ENCODE measurements at regions not wholly inside any gene's neighbourhood (a gene's known extent, or its start where the extent isn't known, plus 50 kb on each side); places are given as distances from the start of the nearest gene placed in this dataset.

DNA sequence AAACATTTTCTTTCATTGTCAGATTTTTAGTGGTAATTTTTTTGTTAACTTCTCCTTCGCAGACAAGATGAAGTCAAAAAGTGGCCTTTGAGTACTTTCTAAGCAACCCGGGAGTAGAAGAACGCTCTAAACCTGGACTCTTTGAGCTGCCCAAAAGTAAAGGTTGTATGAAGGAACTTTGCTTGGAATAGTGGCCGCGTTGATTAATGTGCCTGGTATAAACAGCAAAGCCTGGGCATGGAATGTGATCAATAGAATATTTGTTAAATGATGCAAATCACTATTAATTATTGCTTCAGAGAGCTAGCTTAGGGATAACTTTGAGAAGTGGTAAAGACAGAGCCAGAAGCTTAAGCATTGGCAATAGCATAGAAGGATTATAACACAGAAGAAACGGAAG is 475.1 kb upstream of the ANKRD30A start:
- no peak for DNase-seq (ENCODE audit: low read depth)
- H3K4me3 ChIP-seq (ENCODE audit: low read depth, low read length) = no peak overlapping the region
- TF ChIP-seq, protein P1, sequence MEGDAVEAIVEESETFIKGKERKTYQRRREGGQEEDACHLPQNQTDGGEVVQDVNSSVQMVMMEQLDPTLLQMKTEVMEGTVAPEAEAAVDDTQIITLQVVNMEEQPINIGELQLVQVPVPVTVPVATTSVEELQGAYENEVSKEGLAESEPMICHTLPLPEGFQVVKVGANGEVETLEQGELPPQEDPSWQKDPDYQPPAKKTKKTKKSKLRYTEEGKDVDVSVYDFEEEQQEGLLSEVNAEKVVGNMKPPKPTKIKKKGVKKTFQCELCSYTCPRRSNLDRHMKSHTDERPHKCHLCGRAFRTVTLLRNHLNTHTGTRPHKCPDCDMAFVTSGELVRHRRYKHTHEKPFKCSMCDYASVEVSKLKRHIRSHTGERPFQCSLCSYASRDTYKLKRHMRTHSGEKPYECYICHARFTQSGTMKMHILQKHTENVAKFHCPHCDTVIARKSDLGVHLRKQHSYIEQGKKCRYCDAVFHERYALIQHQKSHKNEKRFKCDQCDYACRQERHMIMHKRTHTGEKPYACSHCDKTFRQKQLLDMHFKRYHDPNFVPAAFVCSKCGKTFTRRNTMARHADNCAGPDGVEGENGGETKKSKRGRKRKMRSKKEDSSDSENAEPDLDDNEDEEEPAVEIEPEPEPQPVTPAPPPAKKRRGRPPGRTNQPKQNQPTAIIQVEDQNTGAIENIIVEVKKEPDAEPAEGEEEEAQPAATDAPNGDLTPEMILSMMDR (IDR thresholded peaks at IDR 0.05; ENCODE audit: low read depth, low read length, missing control alignments) = no peak

DNA sequence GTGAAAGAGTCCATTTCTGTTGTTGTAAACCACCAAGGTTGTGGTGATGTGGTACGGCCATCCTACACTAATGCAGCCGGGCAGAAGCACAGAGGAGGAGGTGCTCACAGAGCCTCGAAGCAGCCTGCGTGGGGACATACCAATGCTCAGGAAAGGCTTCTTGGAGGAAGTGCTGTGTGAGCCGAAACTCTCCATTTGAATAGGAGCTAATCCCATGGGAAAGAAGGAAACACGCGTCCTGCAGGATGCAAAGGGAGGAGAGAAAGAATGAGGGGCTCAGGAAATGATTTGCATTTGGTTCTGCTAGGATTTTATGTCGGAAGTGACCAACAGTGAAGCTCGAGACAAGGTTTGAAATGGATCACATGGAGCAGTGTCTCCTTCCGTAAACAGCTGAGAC is 477.9 kb upstream of the ANKRD30A start:
- TF ChIP-seq, protein P1 (IDR thresholded peaks at IDR 0.05; ENCODE audit: low read depth, low read length, missing control alignments) = no peak
- no peak overlapping the region for H3K4me3 ChIP-seq (ENCODE audit: low read depth, low read length)
- DNase-seq (ENCODE audit: low read depth) = no peak

DNA sequence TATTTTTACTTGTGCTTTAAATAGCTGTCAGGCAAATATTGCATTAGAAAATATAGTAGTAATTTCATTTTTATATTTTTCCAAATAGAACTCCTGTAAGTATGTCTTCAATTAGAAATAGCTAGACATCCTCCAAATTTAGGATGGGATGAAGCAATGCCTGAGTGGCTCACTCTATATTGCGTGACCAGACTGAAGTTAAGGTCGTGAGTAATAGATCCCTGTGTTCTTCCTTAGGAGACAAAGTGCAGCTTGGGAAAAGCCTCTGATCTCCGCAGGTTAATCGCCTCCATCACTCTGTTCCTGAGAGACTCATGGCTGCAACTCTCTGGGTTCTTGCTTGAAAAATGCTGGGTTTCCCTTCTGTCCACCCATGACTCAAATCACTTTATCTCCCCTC is 484.8 kb upstream of the ANKRD30A start:
- TF ChIP-seq, protein P1 (IDR thresholded peaks at IDR 0.05; ENCODE audit: low read depth, low read length, missing control alignments) = no peak
- H3K4me3 ChIP-seq (ENCODE audit: low read depth, low read length) = no peak overlapping the region
- no peak for DNase-seq (ENCODE audit: low read depth)

GRCh38 chr10:36638462-36639155 is 486.8 kb upstream of the ANKRD30A start:
- H3K4me3 ChIP-seq (ENCODE audit: low read depth, low read length) = no peak overlapping the region
- TF ChIP-seq, protein P1 (IDR thresholded peaks at IDR 0.05; ENCODE audit: low read depth, low read length, missing control alignments) = no peak
- no peak for DNase-seq (ENCODE audit: low read depth)

DNA sequence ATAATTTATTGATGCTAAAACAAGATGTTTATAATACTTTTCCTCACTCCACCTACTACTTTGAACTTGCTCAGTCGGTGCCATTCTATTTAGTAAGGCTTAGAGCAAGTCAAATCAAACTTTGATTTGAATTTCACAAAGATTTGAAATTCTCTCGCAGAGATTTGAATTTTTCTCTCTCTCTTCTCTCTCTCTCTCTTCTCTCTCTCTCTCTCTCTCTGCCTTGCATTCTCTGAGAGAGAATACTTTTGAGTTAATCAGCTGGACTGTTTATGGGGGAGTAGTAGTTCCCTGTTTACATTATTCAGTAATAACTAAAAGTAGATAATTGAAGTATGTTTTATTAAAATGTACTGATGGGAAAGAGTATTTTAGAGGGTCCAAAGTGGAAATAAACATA is 488.5 kb upstream of the ANKRD30A start:
- TF ChIP-seq, protein P1 (IDR thresholded peaks at IDR 0.05; ENCODE audit: low read depth, low read length, missing control alignments) = no peak
- no peak overlapping the region for H3K4me3 ChIP-seq (ENCODE audit: low read depth, low read length)
- no peak for DNase-seq (ENCODE audit: low read depth)

- no peak overlapping the region for H3K4me3 ChIP-seq (ENCODE audit: low read depth, low read length)
- TF ChIP-seq, protein P1 (IDR thresholded peaks at IDR 0.05; ENCODE audit: low read depth, low read length, missing control alignments) = no peak
- no peak for DNase-seq (ENCODE audit: low read depth)
Measured at GRCh38 chr10:36636285-36636839, 489.0 kb upstream of the ANKRD30A start.

DNA sequence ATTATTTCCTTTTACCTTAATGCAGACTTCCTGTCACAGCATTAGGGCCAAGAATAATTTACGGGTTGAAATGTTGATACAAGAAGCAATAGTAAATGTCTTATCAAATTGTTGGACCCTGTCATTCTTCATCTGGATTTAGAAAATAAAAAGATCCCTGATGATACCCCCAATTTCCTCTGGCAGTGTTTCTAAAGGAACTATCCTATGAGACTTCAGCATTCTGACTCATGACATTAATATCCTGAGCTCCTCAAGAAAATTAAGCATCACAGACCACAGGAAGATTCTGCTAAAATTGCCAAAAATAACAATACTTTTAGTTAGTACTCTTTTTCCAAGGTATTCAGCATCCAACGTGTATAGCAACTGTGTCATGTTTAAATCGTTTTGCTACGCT is 490.5 kb upstream of the ANKRD30A start:
- TF ChIP-seq, protein P1 (IDR thresholded peaks at IDR 0.05; ENCODE audit: low read depth, low read length, missing control alignments) = no peak
- no peak overlapping the region for H3K4me3 ChIP-seq (ENCODE audit: low read depth, low read length)
- DNase-seq (ENCODE audit: low read depth) = no peak
